SKM-1 treated with dmso at 0.1 percent for 144 hours (cell line): ENCODE measurements at regions not wholly inside any gene's neighbourhood (a gene's known extent, or its start where the extent isn't known, plus 50 kb on each side); places are given as distances from the start of the nearest gene placed in this dataset.

Source experiments
- DNase-seq: peaks from one replicate; lab custom pipeline; 2025; ENCODE audit not compliant: unreplicated experiment; lab: John Stamatoyannopoulos, UW

GRCh38 chr20:52654567-52654966, 317.6 kb upstream of the TSHZ2 start:
- DNase-seq = no peak

GRCh38 chr20:52652271-52652670, 319.9 kb upstream of the TSHZ2 start:
- DNase-seq = peak; percentile 61

DNA sequence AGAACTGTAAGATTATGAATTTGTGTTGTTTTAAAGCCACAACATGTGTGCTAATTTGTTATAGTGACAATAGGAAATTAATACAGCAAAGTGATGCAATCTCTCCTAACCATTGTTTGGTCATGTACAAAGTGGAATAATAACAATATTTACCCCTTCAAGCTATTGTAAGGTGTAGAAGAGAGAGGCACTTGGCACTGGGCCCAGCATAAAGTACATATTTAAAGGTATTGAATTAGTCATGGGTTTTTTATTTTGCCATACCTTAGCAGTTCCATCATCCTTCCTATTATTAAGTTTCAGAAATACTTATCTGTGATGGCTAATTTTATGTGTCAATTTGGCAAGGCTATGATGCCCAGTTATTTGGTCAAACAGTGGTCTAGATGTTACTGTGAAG, 322.4 kb upstream of the TSHZ2 start:
- DNase-seq = no peak

- no peak for DNase-seq
Measured at GRCh38 chr20:52645822-52646221, 326.3 kb upstream of the TSHZ2 start.

DNA sequence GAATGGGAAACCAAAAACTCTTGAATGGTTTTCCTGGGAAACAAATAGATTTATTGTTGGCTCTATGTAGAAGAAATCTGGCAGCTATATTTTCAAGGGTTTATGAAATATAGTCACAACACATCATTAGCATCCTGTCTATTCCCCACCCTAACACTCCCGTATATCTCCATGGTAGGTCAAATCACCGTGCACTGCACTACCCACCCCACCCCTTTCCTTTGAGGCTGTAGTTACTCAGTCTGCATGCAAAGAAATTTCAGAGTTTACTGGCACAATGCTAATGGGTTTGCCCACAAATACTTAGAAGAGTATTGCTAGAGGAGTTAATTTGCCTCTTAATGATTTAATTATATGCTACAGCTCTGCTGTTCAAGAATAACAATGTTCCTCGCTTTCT, 329.1 kb upstream of the TSHZ2 start:
- no peak for DNase-seq

GRCh38 chr20:52637201-52637600, 335.0 kb upstream of the TSHZ2 start:
- no peak for DNase-seq

DNA sequence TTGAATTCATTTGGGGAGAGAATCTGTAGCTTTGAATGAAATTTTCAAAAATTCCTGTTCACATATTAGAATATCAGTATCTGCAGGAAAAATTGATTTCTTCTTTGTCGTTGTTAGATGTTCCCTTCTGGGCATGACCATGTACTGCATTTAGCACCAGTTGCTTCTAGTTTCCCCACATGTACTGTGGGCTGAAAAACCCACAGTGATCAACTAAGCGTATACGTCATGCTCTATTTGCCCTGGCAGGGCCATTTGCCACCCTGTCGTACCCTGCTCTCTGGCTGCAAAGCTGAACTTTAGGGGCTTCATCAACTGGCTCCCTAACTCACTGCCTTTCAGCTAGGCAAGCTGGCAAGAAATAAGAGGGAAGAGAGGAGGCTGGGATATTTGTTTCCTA, 340.7 kb upstream of the TSHZ2 start:
- no peak for DNase-seq

GRCh38 chr20:52630138-52630537, 342.0 kb upstream of the TSHZ2 start:
- no peak for DNase-seq

GRCh38 chr20:52624281-52624680, 347.9 kb upstream of the TSHZ2 start:
- DNase-seq = no peak

DNA sequence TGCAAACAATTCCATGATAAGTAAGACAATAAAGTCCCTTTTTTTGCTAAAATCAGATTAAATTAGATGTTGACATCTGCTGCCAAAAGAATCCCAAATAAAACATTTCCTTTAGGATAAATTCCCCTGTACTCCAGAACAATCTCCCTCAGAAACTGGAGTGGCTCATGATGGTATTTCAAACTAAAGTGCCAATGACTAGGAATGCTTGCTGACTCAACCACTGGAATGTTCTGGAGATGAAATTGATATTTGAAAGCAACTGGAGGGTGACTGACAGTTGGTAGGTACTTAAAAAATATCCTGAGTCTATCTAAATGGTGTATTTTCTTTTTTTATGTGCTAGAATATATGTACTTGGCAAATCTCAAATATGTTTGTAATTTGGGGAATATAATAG, 350.1 kb upstream of the TSHZ2 start:
- no peak for DNase-seq

DNA sequence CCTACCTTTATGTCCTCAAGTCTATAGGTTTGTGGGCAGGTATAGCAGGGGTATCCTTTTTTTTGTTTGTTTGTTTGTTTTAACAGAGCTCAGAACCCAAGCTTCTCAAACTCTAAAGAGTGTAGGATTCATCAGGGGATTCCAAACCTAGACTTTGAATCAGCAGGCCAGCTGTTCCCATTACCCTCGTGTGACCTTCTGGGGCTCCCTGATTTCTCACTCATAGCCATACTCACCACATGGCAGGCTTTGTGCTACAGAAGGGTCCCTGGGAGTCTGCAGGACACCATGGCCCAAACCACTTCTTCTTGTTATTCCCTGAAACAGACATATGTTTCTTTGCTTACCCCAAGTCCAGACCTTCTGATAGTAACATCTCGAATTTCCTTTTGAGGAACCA, 350.8 kb upstream of the TSHZ2 start:
- DNase-seq = no peak

DNA sequence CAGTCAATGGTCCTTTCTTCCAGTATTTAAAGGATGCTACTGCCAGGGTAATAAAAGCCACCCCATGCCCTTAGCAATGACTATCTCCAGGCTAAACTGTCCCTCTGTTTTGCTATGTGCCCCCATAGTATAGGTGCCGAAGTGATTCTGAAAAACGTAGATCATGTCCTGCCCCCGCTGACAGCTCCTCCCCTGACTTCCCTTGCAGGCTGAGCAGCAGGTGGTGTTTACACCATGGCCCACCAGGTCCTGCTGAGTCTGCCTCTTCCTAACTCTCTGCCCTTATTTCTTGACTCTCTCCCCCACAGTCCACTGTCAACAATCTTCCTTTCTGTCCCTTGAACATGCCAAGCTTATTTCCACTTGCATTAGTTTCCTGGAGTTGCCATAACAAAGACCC, 352.5 kb upstream of the TSHZ2 start:
- DNase-seq = no peak

GRCh38 chr20:52619101-52619500, 353.1 kb upstream of the TSHZ2 start:
- DNase-seq = no peak

- DNase-seq = no peak
Measured at GRCh38 chr20:52616629-52617028, 355.5 kb upstream of the TSHZ2 start.

GRCh38 chr20:52614051-52614863, 357.9 kb upstream of the TSHZ2 start:
- no peak for DNase-seq

GRCh38 chr20:52612046-52612632, 360.0 kb upstream of the TSHZ2 start:
- no peak for DNase-seq

GRCh38 chr20:52610749-52611148, 361.4 kb upstream of the TSHZ2 start:
- no peak for DNase-seq

DNA sequence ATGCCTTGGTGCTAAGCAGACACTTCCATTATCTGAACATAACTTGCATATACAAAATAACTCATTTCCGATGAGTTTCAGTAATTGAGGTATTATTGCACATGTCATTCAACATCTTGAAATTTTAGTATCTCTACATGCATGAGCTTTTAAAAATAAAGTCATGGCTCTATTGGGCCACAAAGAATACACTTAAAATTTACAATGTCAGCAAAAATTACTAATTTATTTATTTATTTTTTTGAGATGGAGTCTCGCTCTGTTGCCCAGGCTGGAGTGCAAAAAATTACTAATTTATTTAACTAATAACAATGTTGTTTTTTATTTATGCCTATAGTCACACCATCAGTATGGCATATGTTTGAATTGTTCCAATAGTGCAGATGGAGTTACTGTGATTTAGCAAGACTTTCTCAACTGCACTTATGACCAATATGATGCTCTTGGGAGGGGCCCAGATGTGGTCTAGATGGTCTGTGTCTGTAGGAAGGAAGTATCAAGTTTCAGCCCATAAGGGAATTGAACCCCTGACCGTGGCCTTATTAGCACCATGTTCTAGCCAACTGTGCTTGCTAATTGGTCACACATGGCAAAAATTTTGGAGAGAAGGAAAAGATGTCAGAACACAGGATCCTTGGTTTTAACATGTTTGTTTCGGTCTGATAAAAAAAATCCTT, 370.7 kb upstream of the TSHZ2 start:
- DNase-seq = no peak

GRCh38 chr20:52596256-52596655, 375.9 kb upstream of the TSHZ2 start:
- DNase-seq = no peak

- DNase-seq = no peak
Measured at GRCh38 chr20:52595518-52595917, 376.6 kb upstream of the TSHZ2 start.

DNA sequence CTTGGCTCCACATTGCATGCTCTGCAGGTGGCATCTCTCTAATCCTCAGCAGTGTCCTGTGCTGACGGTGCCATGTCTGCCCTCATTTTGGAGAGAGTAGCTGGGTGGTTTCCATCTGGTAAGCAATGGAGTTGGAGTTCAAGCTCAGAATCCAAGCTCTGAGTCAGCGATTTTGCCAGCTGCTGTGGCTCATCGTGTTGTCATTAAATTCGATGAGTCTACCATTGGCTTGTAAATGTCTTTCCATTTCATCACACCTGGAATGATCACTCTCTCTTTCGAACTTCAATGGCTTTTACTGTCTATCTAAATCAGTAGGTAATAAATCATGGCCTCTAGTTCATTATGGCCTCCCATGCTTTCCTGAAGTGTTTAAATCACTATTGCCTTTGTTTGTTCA, 378.5 kb upstream of the TSHZ2 start:
- DNase-seq = no peak

- DNase-seq = no peak
Measured at GRCh38 chr20:52592567-52592966, 379.6 kb upstream of the TSHZ2 start.
